Spleen (tissue), 11 donors: ENCODE measurements at regions not wholly inside any gene's neighbourhood (a gene's known extent, or its start where the extent isn't known, plus 50 kb on each side); places are given as distances from the start of the nearest gene placed in this dataset.

Experiments used
- DNase-seq: peaks from one replicate; pipeline ENCODE4 v3.0.0-alpha.2; 2020
- H3K27ac ChIP-seq, 8 donors: fragments of 200-600 bp; sonication (generic) in 7 of 8; 1 replicate in 4 of 8; 2 replicates in 4 of 8; pipeline versions ENCODE4 v1.5.0 to v1.8.0; 2016 to 2021; ENCODE audit warnings: inconsistent platforms in 4 of 8, mild to moderate bottlenecking in 4 of 8, moderate library complexity in 1 of 8
- H3K27me3 ChIP-seq, 7 donors: fragments of 200-600 bp; sonication (generic) in 6 of 7; replicated peaks in 1 of 7; 1 replicate in 4 of 7; 2 replicates in 3 of 7; pipeline versions ENCODE4 v1.5.0 to v1.8.0; 2016 to 2021; ENCODE audit warnings: inconsistent platforms in 3 of 7, mild to moderate bottlenecking in 1 of 7
- H3K36me3 ChIP-seq, 6 donors: fragments of 200-600 bp; sonication (generic) in 5 of 6; 1 replicate in 4 of 6; 2 replicates in 2 of 6; pipeline versions ENCODE4 v1.5.0 to v1.8.0; 2016 to 2021; ENCODE audit warnings: inconsistent platforms in 2 of 6
- H3K4me1 ChIP-seq, 6 donors: fragments of 200-600 bp; sonication (generic) in 5 of 6; 1 replicate in 3 of 6; 2 replicates in 3 of 6; pipeline versions ENCODE4 v1.5.0 to v1.8.0; 2016 to 2021; ENCODE audit warnings: inconsistent platforms in 3 of 6
- H3K4me3 ChIP-seq, 8 donors: fragments of 200-600 bp; sonication (generic) in 7 of 8; 1 replicate in 4 of 8; 2 replicates in 4 of 8; pipeline versions ENCODE4 v1.5.0 to v1.8.0; 2016 to 2021; ENCODE audit warnings: inconsistent platforms in 4 of 8, mild to moderate bottlenecking in 4 of 8, moderate library complexity in 2 of 8
- H3K9me3 ChIP-seq, 8 donors: fragments of 200-600 bp; sonication (generic) in 7 of 8; 1 replicate in 4 of 8; 2 replicates in 4 of 8; pipeline versions ENCODE4 v1.5.0 to v1.8.0; 2016 to 2021; ENCODE audit warnings: inconsistent platforms in 4 of 8
- CTCF ChIP-seq, 11 experiments: fragments of 200-600 bp in 7 of 11; fragments of 450-650 bp in 4 of 11; sonication (generic) in 4 of 11; IDR thresholded peaks in 8 of 11; conservative IDR thresholded peaks in 3 of 11; 1 replicate in 7 of 11; 2 replicates in 4 of 11; pipeline versions ENCODE4 v1.4.0 to v1.8.0; 2016 to 2021; ENCODE audit warnings: antibody characterized with exemption in 11 of 11, inconsistent platforms in 4 of 11, mild to moderate bottlenecking in 1 of 11
- POLR2A ChIP-seq, 3 donors: fragments of 450-650 bp; IDR thresholded peaks; one replicate each; pipeline ENCODE4 v1.5.1; 2017; ENCODE audit warnings: antibody characterized with exemption in 3 of 3, mild to moderate bottlenecking in 1 of 3
- POLR2AphosphoS5 ChIP-seq, 3 donors: sonication (generic); formaldehyde crosslinking; IDR thresholded peaks; one replicate each; pipeline ENCODE4 v1.5.1; 2017; ENCODE audit warnings: antibody characterized with exemption in 3 of 3
- WGBS, 5 donors: extraction: QIAGEN DNeasy Blood & Tissue Kit in 3 of 5; methylation state at CpG; one replicate each; pipeline versions ENCODE4 v1.1.5 to v1.1.7; 2013 to 2018; 5-methylcytosine and 5-hydroxymethylcytosine counted together
- intact Hi-C: fragments of 100-400 bp; cut with DNase I; formaldehyde crosslinking; loops from one replicate; pipeline ENCODE4 v1.15.0; 2023; ENCODE audit warnings: low total_unique reads
- donor health status: healthy with polysubstance abuse.
- donor health status: DM: no; HTN: no; CAD: no; lungs with moderate emphysema.
- donor health status: DM: no; HTN: no; CAD: no.
- donor health status: Bipolar disorder and iron deficiency.
- donor health status: healthy.
- donor health status: DM: no; HTN: no; CAD: no.
- donor health status: DM: yes; HTN: yes; CAD: no.

- Histone ChIP-seq H3K4me3 (no peak overlapping the region), H3K9me3 (no peaks in the 10 kb centered on the region), H3K4me1 (no peaks in the 10 kb centered on the region), H3K27ac (no peak overlapping the region), H3K36me3 (no peaks in the 10 kb centered on the region), H3K27me3 (no peaks in the 10 kb centered on the region)
- DNase-seq: no peak
- TF ChIP-seq POLR2AphosphoS5 (IDR thresholded peaks at IDR 0.05): no peak
- TF ChIP-seq CTCF (IDR thresholded peaks at IDR 0.05 in 8 of 11, conservative IDR thresholded peaks at IDR 0.05 in 3 of 11): no peak
- no peak for TF ChIP-seq POLR2A (IDR thresholded peaks at IDR 0.05)
- 86 to 95% (median 92%) methylated on average over 3 of the region's 3 CpGs for WGBS, 5 donors
- intact Hi-C loops: no loop called here
Measured at GRCh38 chr7:12800486-12800885, 113.1 kb downstream of the ARL4A start.

DNA sequence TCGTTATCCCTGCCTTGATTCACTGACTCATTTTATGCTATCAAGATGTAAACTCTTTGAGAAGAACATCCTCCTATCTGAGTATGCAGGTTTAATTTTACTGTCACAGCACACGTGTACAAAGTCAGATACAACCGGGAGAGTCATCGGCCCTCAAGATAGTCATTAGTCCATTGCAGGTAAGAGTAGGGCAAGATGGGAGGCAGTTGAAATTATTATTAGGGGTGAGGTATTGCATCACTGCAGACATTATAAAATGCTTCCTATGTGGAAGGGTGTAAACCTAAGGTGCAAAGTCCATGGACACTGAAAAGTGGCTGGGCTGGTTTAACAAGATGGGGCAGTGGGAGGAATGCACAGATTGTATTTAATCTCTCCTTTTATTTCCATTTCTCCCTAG, 113.7 kb downstream of the ARL4A start:
- H3K4me3 ChIP-seq: no peak overlapping the region
- no peak for TF ChIP-seq POLR2A (IDR thresholded peaks at IDR 0.05)
- TF ChIP-seq CTCF (IDR thresholded peaks at IDR 0.05 in 8 of 11, conservative IDR thresholded peaks at IDR 0.05 in 3 of 11): no peak
- no peak for TF ChIP-seq POLR2AphosphoS5 (IDR thresholded peaks at IDR 0.05)
- intact Hi-C loops: no loop called here
- WGBS, 5 donors: 83 to 92% (median 91%) methylated on average over 4 of the region's 4 CpGs
- H3K27ac ChIP-seq: no peak overlapping the region
- no peaks in the 10 kb centered on the region for H3K4me1 ChIP-seq
- no peaks in the 10 kb centered on the region for H3K36me3 ChIP-seq
- no peaks in the 10 kb centered on the region for H3K27me3 ChIP-seq
- no peak for DNase-seq
- no peaks in the 10 kb centered on the region for H3K9me3 ChIP-seq

GRCh38 chr7:12802070-12802469, 114.6 kb downstream of the ARL4A start:
- H3K27me3 ChIP-seq: no peaks in the 10 kb centered on the region
- H3K4me1 ChIP-seq: no peaks in the 10 kb centered on the region
- H3K36me3 ChIP-seq: no peaks in the 10 kb centered on the region
- TF ChIP-seq POLR2A (IDR thresholded peaks at IDR 0.05): no peak
- TF ChIP-seq CTCF (IDR thresholded peaks at IDR 0.05 in 8 of 11, conservative IDR thresholded peaks at IDR 0.05 in 3 of 11): no peak
- no peak for TF ChIP-seq POLR2AphosphoS5 (IDR thresholded peaks at IDR 0.05)
- WGBS, 5 donors: 56 to 75% (median 71%) methylated on average over 2 of the region's 2 CpGs
- H3K9me3 ChIP-seq: no peaks in the 10 kb centered on the region
- no peak for DNase-seq
- no peak overlapping the region for H3K27ac ChIP-seq
- intact Hi-C loops: no loop called here
- no peak overlapping the region for H3K4me3 ChIP-seq

DNA sequence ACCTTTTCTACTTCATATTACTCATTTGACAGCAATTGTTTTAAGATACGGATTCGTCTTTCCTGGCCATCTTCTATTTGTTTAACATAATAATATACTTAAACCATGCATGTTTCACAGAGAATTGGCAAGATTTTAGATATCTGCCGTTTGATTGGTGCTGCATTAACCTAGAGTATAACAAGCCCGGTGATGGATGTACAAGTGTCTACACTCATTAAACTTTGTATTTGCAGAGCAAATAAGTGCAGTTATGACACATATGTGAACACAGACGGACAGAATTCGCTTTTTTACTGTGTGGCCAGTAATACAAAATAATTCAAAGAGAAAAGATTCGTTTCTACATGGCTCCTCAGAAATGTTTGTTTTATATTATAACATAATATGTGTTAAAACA, 116.1 kb downstream of the ARL4A start:
- 80 to 92% (median 86%) methylated on average over 7 of the region's 7 CpGs for WGBS, 5 donors
- no peaks in the 10 kb centered on the region for H3K27me3 ChIP-seq
- intact Hi-C loops: no loop called here
- no peak overlapping the region for H3K27ac ChIP-seq
- no peaks in the 10 kb centered on the region for H3K36me3 ChIP-seq
- no peaks in the 10 kb centered on the region for H3K9me3 ChIP-seq
- DNase-seq: no peak
- no peak overlapping the region for H3K4me3 ChIP-seq
- TF ChIP-seq POLR2A (IDR thresholded peaks at IDR 0.05) (no peak), POLR2AphosphoS5 (IDR thresholded peaks at IDR 0.05) (no peak), CTCF (IDR thresholded peaks at IDR 0.05 in 8 of 11, conservative IDR thresholded peaks at IDR 0.05 in 3 of 11) (no peak)
- H3K4me1 ChIP-seq: no peaks in the 10 kb centered on the region
